ENCODE measurements at regions not wholly inside any gene's neighbourhood (a gene's known extent, or its start where the extent isn't known, plus 50 kb on each side); places are given as distances from the start of the nearest gene placed in this dataset.

- Histone ChIP-seq H3K36me3 (no peaks in the 10 kb centered on the region), H3K27ac (replicated peaks) (no peak overlapping the region), H3K27me3 (ENCODE audit: low read depth) (no peaks in the 10 kb centered on the region), H3K9me3 (replicated peaks) (no peaks in the 10 kb centered on the region), H3K4me3 (no peak overlapping the region), H3K4me1 (no peaks in the 10 kb centered on the region)
- intact Hi-C loops (cut with micrococcal nuclease) = no loop called here
- no peak for TF ChIP-seq CTCF (IDR thresholded peaks at IDR 0.05; ENCODE audit: borderline replicate concordance)
- no peak for DNase-seq
Measured at GRCh38 chr4:136319789-136320464, 1212.4 kb downstream of the PCDH18 start.

- intact Hi-C loops (cut with micrococcal nuclease) = no loop called here
- H3K27ac ChIP-seq (replicated peaks) = no peak overlapping the region
- no peaks in the 10 kb centered on the region for H3K27me3 ChIP-seq (ENCODE audit: low read depth)
- DNase-seq = no peak
- H3K4me3 ChIP-seq = no peak overlapping the region
- no peak for TF ChIP-seq CTCF (IDR thresholded peaks at IDR 0.05; ENCODE audit: borderline replicate concordance)
- no peaks in the 10 kb centered on the region for H3K4me1 ChIP-seq
- H3K36me3 ChIP-seq = no peaks in the 10 kb centered on the region
- no peaks in the 10 kb centered on the region for H3K9me3 ChIP-seq (replicated peaks)
Measured at GRCh38 chr4:136316961-136317360, 1215.3 kb downstream of the PCDH18 start.

GRCh38 chr4:136314686-136315085, 1217.6 kb downstream of the PCDH18 start:
- intact Hi-C loops (cut with micrococcal nuclease) = no loop called here
- no peak for TF ChIP-seq CTCF (IDR thresholded peaks at IDR 0.05; ENCODE audit: borderline replicate concordance)
- H3K9me3 ChIP-seq (replicated peaks) = peaks cover 6% of the 10 kb centered on the region
- no peaks in the 10 kb centered on the region for H3K36me3 ChIP-seq
- H3K27me3 ChIP-seq (ENCODE audit: low read depth) = no peaks in the 10 kb centered on the region
- no peak overlapping the region for H3K27ac ChIP-seq (replicated peaks)
- H3K4me3 ChIP-seq = no peak overlapping the region
- no peaks in the 10 kb centered on the region for H3K4me1 ChIP-seq
- DNase-seq = no peak

- Histone ChIP-seq H3K9me3 (replicated peaks) (peaks cover 6% of the 10 kb centered on the region), H3K4me3 (no peak overlapping the region), H3K36me3 (no peaks in the 10 kb centered on the region), H3K4me1 (no peaks in the 10 kb centered on the region), H3K27me3 (ENCODE audit: low read depth) (no peaks in the 10 kb centered on the region), H3K27ac (replicated peaks) (no peak overlapping the region)
- no peak for TF ChIP-seq CTCF (IDR thresholded peaks at IDR 0.05; ENCODE audit: borderline replicate concordance)
- intact Hi-C loops (cut with micrococcal nuclease) = no loop called here
- DNase-seq = no peak
Measured at GRCh38 chr4:136311774-136312173, 1220.5 kb downstream of the PCDH18 start.

GRCh38 chr4:136307765-136308164, 1224.5 kb downstream of the PCDH18 start:
- intact Hi-C loops (cut with micrococcal nuclease) = no loop called here
- TF ChIP-seq CTCF (IDR thresholded peaks at IDR 0.05; ENCODE audit: borderline replicate concordance) = no peak
- no peak for DNase-seq
- Histone ChIP-seq H3K4me3 (no peak overlapping the region), H3K36me3 (no peaks in the 10 kb centered on the region), H3K27me3 (ENCODE audit: low read depth) (no peaks in the 10 kb centered on the region), H3K27ac (replicated peaks) (no peak overlapping the region), H3K9me3 (replicated peaks) (peaks cover 6% of the 10 kb centered on the region), H3K4me1 (no peaks in the 10 kb centered on the region)
